ENCODE measurements at regions not wholly inside any gene's neighbourhood (a gene's known extent, or its start where the extent isn't known, plus 50 kb on each side); places are given as distances from the start of the nearest gene placed in this dataset.

GRCh38 chr4:17329046-17329445, 182.8 kb downstream of the QDPR start:
- H3K18ac ChIP-seq (ENCODE audit: low read length) = no peak overlapping the region
- no peaks in the 10 kb centered on the region for H3K36me3 ChIP-seq (ENCODE audit: control insufficient read depth in 1 of 2, insufficient read depth in 2 of 2, low read length in 2 of 2)
- H3K9me3 ChIP-seq (ENCODE audit: insufficient read depth, low read depth, low read length) = no peaks in the 10 kb centered on the region
- H4K8ac ChIP-seq (ENCODE audit: low read depth, low read length) = no peak overlapping the region
- H3K23ac ChIP-seq (ENCODE audit: low read length) = no peak overlapping the region
- H4K91ac ChIP-seq (ENCODE audit: low read depth, low read length) = no peak overlapping the region
- H4K12ac ChIP-seq (ENCODE audit: low read depth, low read length) = no peak overlapping the region
- H3K4me2 ChIP-seq (ENCODE audit: low read length) = no peak overlapping the region
- no peaks in the 10 kb centered on the region for H3K79me2 ChIP-seq (ENCODE audit: control insufficient read depth, insufficient read depth, low read length, poor library complexity)
- no peak for DNase-seq
- H2AFZ ChIP-seq (ENCODE audit: insufficient read depth, low read length, poor library complexity) = no peak overlapping the region
- no peak overlapping the region for H3K4me3 ChIP-seq (ENCODE audit: low read depth, low read length)
- H3K4me1 ChIP-seq (ENCODE audit: control insufficient read depth in 1 of 2, insufficient read depth in 2 of 2, low read length in 2 of 2) = no peaks in the 10 kb centered on the region
- no peaks in the 10 kb centered on the region for H3K27me3 ChIP-seq (ENCODE audit: insufficient read depth, low read length)
- no peak overlapping the region for H3K14ac ChIP-seq (ENCODE audit: low read length)
- no peak overlapping the region for H3K27ac ChIP-seq (ENCODE audit: low read depth, low read length)
- no peak overlapping the region for H3K9ac ChIP-seq (ENCODE audit: low read length)
- no peak overlapping the region for H2BK12ac ChIP-seq (ENCODE audit: low read length)
- no peak overlapping the region for H2BK120ac ChIP-seq (ENCODE audit: insufficient read depth, low read length, poor library complexity)
- H2AK5ac ChIP-seq (ENCODE audit: low read length) = no peak overlapping the region
- no peak overlapping the region for H3K4ac ChIP-seq (ENCODE audit: low read depth, low read length)
- no peak overlapping the region for H2BK5ac ChIP-seq (ENCODE audit: low read depth, low read length, poor library complexity)
- H3K79me1 ChIP-seq (ENCODE audit: low read length) = no peaks in the 10 kb centered on the region
- no CpG with 5 or more reads among the region's 1 CpG for WGBS (ENCODE audit: extremely low coverage, insufficient coverage, insufficient read length)

GRCh38 chr4:17328141-17328815, 183.6 kb downstream of the QDPR start:
- Histone ChIP-seq H2BK120ac (ENCODE audit: insufficient read depth, low read length, poor library complexity) (no peak overlapping the region), H3K4me2 (ENCODE audit: low read length) (no peak overlapping the region), H3K23ac (ENCODE audit: low read length) (no peak overlapping the region), H3K27me3 (ENCODE audit: insufficient read depth, low read length) (no peaks in the 10 kb centered on the region), H3K14ac (ENCODE audit: low read length) (no peak overlapping the region), H2AFZ (ENCODE audit: insufficient read depth, low read length, poor library complexity) (no peak overlapping the region), H2AK5ac (ENCODE audit: low read length) (no peak overlapping the region), H3K27ac (ENCODE audit: low read depth, low read length) (no peak overlapping the region), H4K91ac (ENCODE audit: low read depth, low read length) (no peak overlapping the region), H3K18ac (ENCODE audit: low read length) (no peak overlapping the region), H3K4me1 (ENCODE audit: control insufficient read depth in 1 of 2, insufficient read depth in 2 of 2, low read length in 2 of 2) (no peaks in the 10 kb centered on the region), H3K79me1 (ENCODE audit: low read length) (no peaks in the 10 kb centered on the region), H2BK5ac (ENCODE audit: low read depth, low read length, poor library complexity) (no peak overlapping the region), H3K79me2 (ENCODE audit: control insufficient read depth, insufficient read depth, low read length, poor library complexity) (no peaks in the 10 kb centered on the region), H3K9ac (ENCODE audit: low read length) (no peak overlapping the region), H3K4ac (ENCODE audit: low read depth, low read length) (no peak overlapping the region), H3K4me3 (ENCODE audit: low read depth, low read length) (no peak overlapping the region), H2BK12ac (ENCODE audit: low read length) (no peak overlapping the region), H4K8ac (ENCODE audit: low read depth, low read length) (no peak overlapping the region), H3K9me3 (ENCODE audit: insufficient read depth, low read depth, low read length) (no peaks in the 10 kb centered on the region), H3K36me3 (ENCODE audit: control insufficient read depth in 1 of 2, insufficient read depth in 2 of 2, low read length in 2 of 2) (no peaks in the 10 kb centered on the region), H4K12ac (ENCODE audit: low read depth, low read length) (no peak overlapping the region)
- no peak for DNase-seq
- WGBS (ENCODE audit: extremely low coverage, insufficient coverage, insufficient read length) = no CpG with 5 or more reads among the region's 5 CpGs

GRCh38 chr4:17327591-17327990, 184.3 kb downstream of the QDPR start:
- Histone ChIP-seq H3K4ac (ENCODE audit: low read depth, low read length) (no peak overlapping the region), H3K79me1 (ENCODE audit: low read length) (no peaks in the 10 kb centered on the region), H3K79me2 (ENCODE audit: control insufficient read depth, insufficient read depth, low read length, poor library complexity) (no peaks in the 10 kb centered on the region), H3K4me2 (ENCODE audit: low read length) (no peak overlapping the region), H2AFZ (ENCODE audit: insufficient read depth, low read length, poor library complexity) (no peak overlapping the region), H3K18ac (ENCODE audit: low read length) (no peak overlapping the region), H2BK5ac (ENCODE audit: low read depth, low read length, poor library complexity) (no peak overlapping the region), H4K8ac (ENCODE audit: low read depth, low read length) (no peak overlapping the region), H3K9me3 (ENCODE audit: insufficient read depth, low read depth, low read length) (no peaks in the 10 kb centered on the region), H3K23ac (ENCODE audit: low read length) (no peak overlapping the region), H2BK120ac (ENCODE audit: insufficient read depth, low read length, poor library complexity) (no peak overlapping the region), H4K12ac (ENCODE audit: low read depth, low read length) (no peak overlapping the region), H2AK5ac (ENCODE audit: low read length) (no peak overlapping the region), H3K36me3 (ENCODE audit: control insufficient read depth in 1 of 2, insufficient read depth in 2 of 2, low read length in 2 of 2) (no peaks in the 10 kb centered on the region), H3K4me1 (ENCODE audit: control insufficient read depth in 1 of 2, insufficient read depth in 2 of 2, low read length in 2 of 2) (no peaks in the 10 kb centered on the region), H4K91ac (ENCODE audit: low read depth, low read length) (no peak overlapping the region), H3K27me3 (ENCODE audit: insufficient read depth, low read length) (no peaks in the 10 kb centered on the region), H3K14ac (ENCODE audit: low read length) (no peak overlapping the region), H3K9ac (ENCODE audit: low read length) (no peak overlapping the region), H2BK12ac (ENCODE audit: low read length) (no peak overlapping the region), H3K4me3 (ENCODE audit: low read depth, low read length) (no peak overlapping the region), H3K27ac (ENCODE audit: low read depth, low read length) (no peak overlapping the region)
- no peak for DNase-seq
- no CpG with 5 or more reads among the region's 6 CpGs for WGBS (ENCODE audit: extremely low coverage, insufficient coverage, insufficient read length)

GRCh38 chr4:17326756-17327155, 185.1 kb downstream of the QDPR start:
- Histone ChIP-seq H2BK120ac (ENCODE audit: insufficient read depth, low read length, poor library complexity) (no peak overlapping the region), H3K4me1 (ENCODE audit: control insufficient read depth in 1 of 2, insufficient read depth in 2 of 2, low read length in 2 of 2) (no peaks in the 10 kb centered on the region), H3K79me2 (ENCODE audit: control insufficient read depth, insufficient read depth, low read length, poor library complexity) (no peaks in the 10 kb centered on the region), H2AFZ (ENCODE audit: insufficient read depth, low read length, poor library complexity) (no peak overlapping the region), H3K27me3 (ENCODE audit: insufficient read depth, low read length) (no peaks in the 10 kb centered on the region), H2BK5ac (ENCODE audit: low read depth, low read length, poor library complexity) (no peak overlapping the region), H2BK12ac (ENCODE audit: low read length) (no peak overlapping the region), H2AK5ac (ENCODE audit: low read length) (no peak overlapping the region), H3K9me3 (ENCODE audit: insufficient read depth, low read depth, low read length) (no peaks in the 10 kb centered on the region), H4K12ac (ENCODE audit: low read depth, low read length) (no peak overlapping the region), H3K9ac (ENCODE audit: low read length) (no peak overlapping the region), H3K14ac (ENCODE audit: low read length) (no peak overlapping the region), H3K4me2 (ENCODE audit: low read length) (no peak overlapping the region), H3K36me3 (ENCODE audit: control insufficient read depth in 1 of 2, insufficient read depth in 2 of 2, low read length in 2 of 2) (no peaks in the 10 kb centered on the region), H3K18ac (ENCODE audit: low read length) (no peak overlapping the region), H3K4ac (ENCODE audit: low read depth, low read length) (no peak overlapping the region), H3K4me3 (ENCODE audit: low read depth, low read length) (no peak overlapping the region), H3K79me1 (ENCODE audit: low read length) (no peaks in the 10 kb centered on the region), H4K91ac (ENCODE audit: low read depth, low read length) (no peak overlapping the region), H3K23ac (ENCODE audit: low read length) (no peak overlapping the region), H3K27ac (ENCODE audit: low read depth, low read length) (no peak overlapping the region), H4K8ac (ENCODE audit: low read depth, low read length) (no peak overlapping the region)
- no CpG with 5 or more reads among the region's 2 CpGs for WGBS (ENCODE audit: extremely low coverage, insufficient coverage, insufficient read length)
- DNase-seq = no peak
